ENCODE measurements at regions not wholly inside any gene's neighbourhood (a gene's known extent, or its start where the extent isn't known, plus 50 kb on each side); places are given as distances from the start of the nearest gene placed in this dataset.
A peak's percentile ranks its signal among the peaks of the same experiment; 100 is the strongest.

DNA sequence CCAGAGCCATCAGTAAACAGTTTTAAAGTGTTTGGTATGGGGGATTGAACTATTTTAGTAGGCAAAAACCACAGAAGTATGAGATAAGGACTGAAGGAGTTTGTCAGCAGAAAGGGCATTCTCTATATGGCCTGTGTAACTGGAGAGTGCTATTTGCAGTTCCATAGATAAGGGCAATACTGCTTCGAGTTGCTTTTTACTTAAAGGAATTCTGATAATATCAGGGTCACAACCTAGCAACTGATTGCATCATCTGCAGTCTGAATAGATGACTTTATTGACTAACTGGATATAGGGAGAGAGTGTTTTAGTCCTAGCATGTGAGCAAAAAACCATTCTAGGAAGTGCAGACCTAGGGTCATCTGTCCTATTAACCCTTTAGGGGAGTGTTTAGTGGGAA lies 645.2 kb upstream of the PTPRD start:
- H4K8ac ChIP-seq (ENCODE audit: low read depth in 2 of 2, low read length in 2 of 2) = no peak overlapping the region

More for the DNA sequence above, 645.2 kb upstream of the PTPRD start:
- in situ Hi-C loops (cut with MboI; ENCODE audit: low sequenced_read_pairs) (no loop called here), intact Hi-C loops (cut with micrococcal nuclease) (no loop called here), dilution Hi-C loops (cut with HindIII; ENCODE audit: low sequenced_read_pairs, unreplicated experiment) (no loop called here)
- Histone ChIP-seq H3K27ac (ENCODE audit: insufficient read depth, low read length) (no peak overlapping the region), H3K27me3 (ENCODE audit: control insufficient read depth, insufficient read depth, low read length) (no peaks in the 10 kb centered on the region), H3K56ac (ENCODE audit: extremely low read depth, insufficient read depth, low read length) (no peak overlapping the region), H4K20me1 (ENCODE audit: insufficient read depth, low read length) (no peaks in the 10 kb centered on the region), H2AK5ac (ENCODE audit: low read depth, low read length) (no peak overlapping the region), H2AK9ac (replicated peaks; ENCODE audit: low read depth, low read length, poor library complexity) (no peak overlapping the region), H4K91ac (ENCODE audit: insufficient read depth, low read depth, low read length) (no peak overlapping the region), H3K9ac (ENCODE audit: low read depth, low read length) (no peak overlapping the region), H3K36me3 (ENCODE audit: control insufficient read depth, insufficient read depth, low read length) (no peaks in the 10 kb centered on the region), H2BK120ac (ENCODE audit: low read depth, low read length) (no peak overlapping the region), H4K5ac (ENCODE audit: low read depth, low read length) (no peak overlapping the region), H3K4me3 (ENCODE audit: insufficient read depth, low read depth, low read length) (no peak overlapping the region), H3K23ac (ENCODE audit: low read depth, low read length) (no peak overlapping the region), H3K4ac (ENCODE audit: low read depth, low read length) (no peak overlapping the region), H3K79me1 (ENCODE audit: low read depth in 1 of 2, low read length in 2 of 2) (no peaks in the 10 kb centered on the region), H3K4me1 (ENCODE audit: control insufficient read depth, insufficient read depth, low read length) (no peaks in the 10 kb centered on the region), H3K14ac (replicated peaks; ENCODE audit: low read depth, low read length) (no peak overlapping the region), H2BK20ac (ENCODE audit: low read depth, low read length) (no peak overlapping the region), H2AFZ (replicated peaks; ENCODE audit: low read length, poor library complexity) (no peak overlapping the region), H3K9me3 (ENCODE audit: control insufficient read depth, insufficient read depth, low read length) (peaks cover 13% of the 10 kb centered on the region; the same call in 1 of the 2 replicates), H2BK5ac (ENCODE audit: low read depth, low read length, poor library complexity, severe bottlenecking) (no peak overlapping the region), H3K18ac (ENCODE audit: low read depth, low read length) (no peak overlapping the region), H3K9me1 (ENCODE audit: insufficient read depth, low read length) (no peaks in the 10 kb centered on the region), H3K4me2 (ENCODE audit: low read depth, low read length) (no peak overlapping the region), H2BK15ac (ENCODE audit: low read depth, low read length) (no peak overlapping the region)
- BruUV-seq (replicated peaks) = no TSS peak
- ATAC-seq (ENCODE audit: low read depth) (no peak), DNase-seq (no peak)
- WGBS, 2 experiments (ENCODE audit: extremely low coverage in 2 of 2, insufficient read length in 1 of 2) = no CpG with 5 or more reads among the region's 1 CpG
- ChIA-PET POLR2A (ENCODE audit: unreplicated experiment) (no interaction called here), CTCF (no interaction called here)
- no peak for TF ChIP-seq MXI1 (IDR thresholded peaks at IDR 0.05; ENCODE audit: borderline replicate concordance, low read depth, low read length)
- TF ChIP-seq CEBPB (IDR thresholded peaks at IDR 0.05; ENCODE audit: low read depth, low read length) = peak; percentile 10; the same call in 1 of the 2 replicates
- no peak for TF ChIP-seq NFE2L2 (IDR thresholded peaks at IDR 0.05; ENCODE audit: low read depth, low read length)
- TF ChIP-seq MAFK (IDR thresholded peaks at IDR 0.05; ENCODE audit: low read depth, low read length) = no peak

All from IMR-90 (cell line).